GM19468 (cell line): ENCODE measurements at regions not wholly inside any gene's neighbourhood (a gene's known extent, or its start where the extent isn't known, plus 50 kb on each side); places are given as distances from the start of the nearest gene placed in this dataset.
A peak's percentile ranks its signal among the peaks of the same experiment; 100 is the strongest.
"Not testable (repeated sequence)": the region's sequence is repeated elsewhere in the genome, so short reads cannot be mapped to it uniquely, and the experiment has no call there.

Experiments used
- ATAC-seq: cut with Tn5 transposase; IDR thresholded peaks from one replicate; pipeline ENCODE4 v1.9.1; 2021; ENCODE audit warnings: mild to moderate bottlenecking, moderate library complexity, moderate number of reproducible peaks; ENCODE audit not compliant: unreplicated experiment; ENCODE audit errors: extremely low read depth

DNA sequence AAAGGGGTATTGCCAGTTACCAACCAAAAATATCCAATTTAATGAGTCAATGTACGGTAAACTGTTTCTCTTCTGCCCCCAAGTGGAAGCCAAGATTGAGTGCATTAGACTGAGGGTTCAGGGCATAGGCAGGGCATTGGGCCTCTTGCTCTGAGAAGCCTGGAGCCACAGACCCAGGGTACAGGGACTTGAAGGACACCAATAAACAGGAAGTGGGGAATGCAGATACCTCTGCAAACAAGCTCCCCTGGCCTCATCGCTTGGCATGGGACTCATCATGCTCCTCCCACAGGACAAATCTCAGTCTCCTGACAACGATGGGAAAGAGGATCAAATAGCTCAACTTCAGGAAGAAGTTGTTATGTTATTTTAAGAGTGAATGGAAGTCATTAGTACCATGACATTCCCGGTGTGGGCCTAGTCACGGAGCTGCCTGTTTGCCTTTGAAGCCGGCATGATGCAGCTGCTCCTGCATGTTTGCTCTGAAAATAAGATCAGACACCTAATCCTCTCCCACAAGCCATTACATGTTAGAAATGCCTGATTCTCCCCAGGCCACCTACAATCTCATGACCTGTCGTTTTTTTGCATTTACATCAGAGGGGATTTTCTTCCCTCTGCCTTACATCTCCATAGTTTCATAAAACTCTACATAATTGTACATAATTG is 224.2 kb downstream of the RCHY1 start:
- no peak for ATAC-seq

DNA sequence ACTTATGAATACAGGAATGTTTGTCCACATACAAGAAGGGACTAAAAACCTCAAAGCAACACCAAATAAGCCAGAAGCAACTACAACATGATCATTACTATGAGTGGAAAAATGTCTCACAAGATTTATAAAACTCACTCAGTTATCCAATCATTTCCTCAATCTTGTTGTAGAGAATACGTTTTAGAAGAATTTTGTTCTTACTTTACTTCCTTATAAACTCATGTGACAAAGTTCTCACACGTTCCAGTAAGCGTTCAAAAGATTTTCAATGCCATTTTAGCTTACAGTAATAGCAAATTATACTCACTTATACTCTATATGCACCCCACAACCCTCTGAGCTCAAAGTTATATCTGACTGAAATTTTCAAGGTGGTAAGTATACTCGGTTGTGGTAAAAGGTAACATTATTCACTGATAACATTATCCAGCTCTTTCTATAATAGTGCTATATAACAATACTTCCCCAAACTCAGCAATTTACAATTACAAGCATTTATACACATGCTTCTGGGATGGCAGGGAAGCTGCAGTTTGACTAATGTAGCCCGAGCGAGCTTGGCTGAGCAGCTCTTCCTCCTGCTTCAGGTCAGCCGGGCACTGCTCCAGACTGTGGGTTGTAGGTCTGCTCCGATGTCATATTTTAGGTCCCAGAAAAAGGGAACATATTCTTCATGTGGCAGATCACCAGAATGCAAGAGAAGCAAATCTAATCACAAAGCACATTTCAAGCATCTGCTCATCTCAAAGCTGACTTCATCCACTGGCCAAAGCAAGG is 226.3 kb downstream of the RCHY1 start:
- ATAC-seq = no peak

GRCh38 chr4:75285837-75286236 is 228.4 kb downstream of the RCHY1 start:
- ATAC-seq = no peak

GRCh38 chr4:75284831-75285230 is 229.4 kb downstream of the RCHY1 start:
- ATAC-seq = no peak

- not testable (repeated sequence) for ATAC-seq
These were observed 233.7 kb downstream of the RCHY1 start for GRCh38 chr4:75280461-75280860.

- no peak for ATAC-seq
These were observed 254.9 kb downstream of the RCHY1 start for GRCh38 chr4:75259306-75259705.

- ATAC-seq = no peak
These were observed 258.9 kb downstream of the RCHY1 start for GRCh38 chr4:75255261-75255660.

GRCh38 chr4:75254745-75255144 is 259.5 kb downstream of the RCHY1 start:
- ATAC-seq = no peak

- not testable (repeated sequence) for ATAC-seq
These were observed 261.1 kb downstream of the RCHY1 start for GRCh38 chr4:75253094-75253493.

DNA sequence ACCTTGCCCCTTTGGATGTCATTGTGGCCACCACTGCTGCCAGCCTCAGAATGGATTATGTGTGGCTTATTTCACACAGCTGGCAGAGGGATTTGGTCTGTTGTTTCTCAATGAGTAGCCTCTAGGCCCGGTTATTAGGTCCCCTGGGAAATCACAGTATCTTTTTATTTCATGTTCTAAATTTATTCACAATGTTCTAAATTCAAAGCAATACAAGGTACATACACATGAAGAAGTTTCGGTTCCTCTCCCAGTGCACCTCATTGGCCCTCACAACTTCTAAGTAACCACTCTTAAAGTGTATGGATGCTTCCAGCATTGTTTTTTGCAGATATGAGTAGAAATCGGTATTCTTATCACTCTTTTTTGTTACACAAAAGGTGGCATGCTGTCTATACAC is 262.7 kb downstream of the RCHY1 start:
- ATAC-seq = peak; percentile 76

- no peak for ATAC-seq
These were observed 264.5 kb downstream of the RCHY1 start for GRCh38 chr4:75249739-75250138.

DNA sequence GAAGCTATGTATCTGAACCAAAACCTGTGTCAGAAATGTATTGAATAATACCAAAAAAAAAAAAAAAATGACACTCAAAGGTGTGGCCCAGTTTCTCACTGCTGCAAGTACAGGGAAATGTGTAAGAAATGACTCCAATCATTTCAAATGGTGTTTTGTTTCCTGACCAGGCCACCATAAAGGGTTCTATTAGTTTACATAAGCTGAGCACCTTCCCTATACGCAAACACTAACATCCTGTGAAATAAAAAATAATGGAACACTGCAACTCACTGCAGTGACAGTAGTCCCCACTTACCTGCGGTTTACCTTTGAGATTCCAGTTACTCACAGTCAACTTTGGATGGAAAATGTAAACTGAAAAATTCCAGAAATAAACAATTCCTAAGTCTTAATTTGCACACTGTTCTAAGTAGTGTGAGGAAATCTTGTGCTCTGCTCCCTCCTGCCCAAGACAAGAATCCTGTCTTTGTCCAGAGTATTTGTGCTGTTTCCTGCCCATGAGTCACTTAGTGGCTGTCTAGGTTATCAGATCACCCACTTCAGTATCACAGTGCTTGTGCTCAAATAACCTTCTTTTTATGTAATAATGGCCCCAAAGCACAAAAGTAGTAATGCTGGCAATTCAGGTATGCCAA is 265.3 kb downstream of the RCHY1 start:
- ATAC-seq = no peak

- ATAC-seq = no peak
These were observed 269.9 kb downstream of the RCHY1 start for GRCh38 chr4:75244325-75244724.

DNA sequence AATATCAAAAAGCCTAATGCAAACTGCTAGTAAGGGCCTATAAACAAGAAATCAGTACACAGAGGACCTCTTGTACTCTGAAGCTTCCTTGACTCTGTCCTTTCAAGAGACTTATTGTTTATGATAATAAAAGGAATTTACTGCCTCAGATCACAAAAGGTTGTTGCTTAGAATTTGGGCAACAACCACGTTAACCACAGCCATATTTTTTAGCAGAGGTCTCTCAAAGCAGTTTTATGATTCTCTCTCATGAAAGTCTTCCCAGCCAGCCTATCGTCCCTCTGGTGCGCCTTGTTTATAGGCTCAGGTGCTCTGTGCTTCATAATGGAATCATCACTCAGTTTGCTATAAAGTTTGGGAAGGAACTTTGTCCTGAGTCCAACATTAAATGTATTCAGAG is 270.6 kb downstream of the RCHY1 start:
- ATAC-seq = no peak

GRCh38 chr4:75235359-75235951 is 278.7 kb downstream of the RCHY1 start:
- peak; percentile 98 for ATAC-seq

DNA sequence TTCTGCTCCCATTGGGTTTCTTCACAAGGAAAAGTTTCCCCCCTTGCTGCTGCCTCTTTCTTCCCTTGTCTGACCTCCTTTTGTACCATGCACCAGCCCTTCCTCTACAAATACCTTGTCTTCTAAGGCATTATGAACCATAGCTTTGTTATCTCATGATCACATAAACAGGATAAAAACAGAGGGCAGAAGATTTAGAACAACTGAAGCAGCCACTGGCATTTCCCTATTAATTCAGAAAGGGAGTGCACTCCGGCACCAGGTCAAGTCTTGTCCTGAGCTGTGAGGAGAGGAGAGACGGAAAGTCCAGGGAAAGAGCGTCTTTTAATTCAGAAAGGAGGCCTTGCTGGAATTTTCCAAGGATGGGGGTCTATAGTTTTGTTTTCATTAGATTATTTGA is 281.7 kb downstream of the RCHY1 start:
- no peak for ATAC-seq

DNA sequence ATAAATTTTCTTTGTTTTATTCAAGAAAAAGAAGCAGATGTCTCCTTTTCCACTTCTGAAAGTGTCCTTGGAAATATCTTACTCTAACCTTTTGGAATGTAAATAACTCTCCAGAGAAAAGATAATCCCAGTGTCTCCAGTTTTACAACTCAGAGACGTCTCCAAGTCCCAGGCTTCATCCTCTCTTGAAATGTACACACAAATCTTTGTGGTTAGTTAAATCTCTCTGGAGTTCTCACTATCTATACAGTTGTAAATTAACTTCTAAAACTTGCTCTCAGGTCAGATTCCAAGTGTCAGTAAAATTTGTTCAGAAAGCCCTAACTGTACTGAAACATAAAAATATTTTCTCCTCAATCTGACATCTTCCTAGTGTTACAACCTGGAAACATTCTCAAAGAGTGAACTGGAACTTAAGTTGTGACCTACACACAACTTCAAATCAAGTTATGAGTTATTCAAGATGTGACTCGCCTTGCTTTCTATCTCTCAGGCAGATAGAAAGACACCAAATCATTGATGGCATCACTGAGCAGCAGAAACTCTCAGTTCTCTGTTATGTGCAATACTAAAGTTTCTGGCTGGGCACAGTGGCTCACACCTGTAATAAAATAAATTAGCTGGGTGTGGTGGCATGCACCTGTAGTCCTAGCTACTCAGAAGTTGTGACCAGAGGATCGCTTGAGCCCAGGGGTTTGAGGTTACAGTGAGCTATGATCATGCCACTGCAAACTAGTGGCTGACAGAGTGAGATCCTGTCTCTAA is 284.2 kb downstream of the RCHY1 start:
- peak; percentile 66 for ATAC-seq

DNA sequence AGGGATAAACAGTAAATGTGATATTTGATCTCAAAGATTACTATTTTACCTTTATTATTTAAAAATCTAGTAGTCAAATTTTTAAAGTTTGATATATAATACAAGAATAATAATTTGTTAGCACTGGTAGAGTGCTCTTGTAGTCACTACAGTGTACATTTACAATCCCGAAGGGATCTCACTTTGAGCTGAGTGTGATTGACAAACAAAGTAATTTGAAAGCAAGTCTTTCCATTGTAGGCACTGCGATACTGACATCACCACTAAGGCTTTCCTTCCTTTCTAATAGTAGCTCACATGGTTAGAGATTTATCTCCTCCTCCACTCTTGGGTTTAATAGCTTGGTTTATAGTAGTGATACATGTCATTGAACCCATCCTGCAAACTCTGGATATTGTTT is 280.6 kb downstream of the PARM1 start:
- no peak for ATAC-seq

DNA sequence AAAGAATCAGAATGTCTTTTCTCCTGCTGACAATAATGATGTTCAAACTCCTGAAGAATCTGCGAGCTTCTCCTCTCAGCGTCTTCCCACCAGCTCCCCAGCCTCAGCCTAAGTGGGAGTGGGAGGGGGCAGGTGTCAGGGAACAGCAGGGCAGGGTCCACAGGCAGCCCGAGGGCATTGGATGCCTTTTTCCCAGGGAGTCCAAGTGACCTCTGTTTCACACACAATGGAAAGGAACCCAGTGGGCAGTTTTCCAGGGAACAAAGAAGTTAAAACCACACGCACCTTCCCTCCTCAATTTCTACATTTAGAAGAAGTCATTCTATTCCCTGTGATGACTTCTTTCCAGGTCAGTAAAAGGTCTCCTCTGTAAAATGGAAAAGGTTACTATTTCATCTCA is 278.5 kb downstream of the PARM1 start:
- ATAC-seq = no peak

DNA sequence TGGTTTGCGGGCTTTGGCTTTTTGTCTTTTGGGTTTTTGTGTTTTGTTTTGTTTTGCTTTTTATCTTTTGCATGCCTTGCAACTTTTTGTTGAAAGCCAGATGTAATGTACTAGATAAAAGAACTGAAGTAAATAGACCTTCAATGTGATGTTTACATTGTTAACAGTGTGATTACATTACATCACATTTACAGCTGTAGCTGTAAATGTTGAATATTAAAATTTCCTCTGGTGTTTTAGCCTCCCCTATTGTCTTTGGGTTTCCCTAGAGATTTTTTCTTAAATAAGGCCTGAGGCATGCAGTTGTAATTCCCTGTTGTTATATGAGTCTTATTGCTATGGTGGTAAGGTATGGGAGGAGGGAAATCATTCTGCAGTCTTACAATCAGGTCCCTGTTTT is 275.0 kb downstream of the PARM1 start:
- ATAC-seq = no peak
